ENCODE measurements at regions not wholly inside any gene's neighbourhood (a gene's known extent, or its start where the extent isn't known, plus 50 kb on each side); places are given as distances from the start of the nearest gene placed in this dataset.
A peak's percentile ranks its signal among the peaks of the same experiment; 100 is the strongest.

DNA sequence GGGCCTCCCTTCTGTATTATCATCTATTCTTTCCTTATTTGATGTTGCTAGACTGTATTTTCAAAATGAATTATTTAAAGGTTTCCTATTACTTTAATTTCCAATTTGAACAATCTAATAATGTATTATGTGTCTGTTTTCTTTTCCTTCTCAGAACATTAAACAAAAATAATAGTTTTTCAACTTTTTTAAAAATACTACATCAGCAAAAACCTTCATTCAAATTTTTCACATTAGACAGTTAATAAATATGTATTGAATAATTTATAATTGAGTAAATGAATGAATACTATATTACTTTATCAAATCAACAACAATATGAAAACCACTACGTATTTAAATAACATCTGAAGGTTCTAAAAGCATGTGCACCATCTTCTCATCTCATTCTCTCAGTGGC lies 644.1 kb upstream of the SEMA3D start:
- no peak overlapping the region for H3K4me3 Mint-ChIP-seq (ENCODE audit: unreplicated experiment)
- H3K4me3 ChIP-seq (ENCODE audit: low read depth, low read length) = no peak overlapping the region
- POLR2A ChIA-PET = no interaction called here
- CTCF ChIA-PET = interaction anchor here (1.8 kb wide), 1 partner anchor 790 kb away, joined by 11 read pairs; no protein-coding TSS in a partner anchor
- no peaks in the 10 kb centered on the region for H3K9me3 Mint-ChIP-seq (ENCODE audit: unreplicated experiment)
- no peaks in the 10 kb centered on the region for H3K27me3 Mint-ChIP-seq (ENCODE audit: insufficient read depth, unreplicated experiment)
- no TSS peak for BruUV-seq (replicated peaks)
- peaks cover 3% of the 10 kb centered on the region for H3K4me1 Mint-ChIP-seq (ENCODE audit: low read depth, unreplicated experiment)
- no peaks in the 10 kb centered on the region for H3K9me3 ChIP-seq
- intact Hi-C loops (cut with micrococcal nuclease; ENCODE audit: unreplicated experiment) = loop anchor here (2.0 to 5.0 kb wide), 2 partner anchors 276 to 374 kb away; no protein-coding TSS in a partner anchor
- TF ChIP-seq, protein P1, sequence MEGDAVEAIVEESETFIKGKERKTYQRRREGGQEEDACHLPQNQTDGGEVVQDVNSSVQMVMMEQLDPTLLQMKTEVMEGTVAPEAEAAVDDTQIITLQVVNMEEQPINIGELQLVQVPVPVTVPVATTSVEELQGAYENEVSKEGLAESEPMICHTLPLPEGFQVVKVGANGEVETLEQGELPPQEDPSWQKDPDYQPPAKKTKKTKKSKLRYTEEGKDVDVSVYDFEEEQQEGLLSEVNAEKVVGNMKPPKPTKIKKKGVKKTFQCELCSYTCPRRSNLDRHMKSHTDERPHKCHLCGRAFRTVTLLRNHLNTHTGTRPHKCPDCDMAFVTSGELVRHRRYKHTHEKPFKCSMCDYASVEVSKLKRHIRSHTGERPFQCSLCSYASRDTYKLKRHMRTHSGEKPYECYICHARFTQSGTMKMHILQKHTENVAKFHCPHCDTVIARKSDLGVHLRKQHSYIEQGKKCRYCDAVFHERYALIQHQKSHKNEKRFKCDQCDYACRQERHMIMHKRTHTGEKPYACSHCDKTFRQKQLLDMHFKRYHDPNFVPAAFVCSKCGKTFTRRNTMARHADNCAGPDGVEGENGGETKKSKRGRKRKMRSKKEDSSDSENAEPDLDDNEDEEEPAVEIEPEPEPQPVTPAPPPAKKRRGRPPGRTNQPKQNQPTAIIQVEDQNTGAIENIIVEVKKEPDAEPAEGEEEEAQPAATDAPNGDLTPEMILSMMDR (IDR thresholded peaks at IDR 0.05; ENCODE audit: insufficient read depth in 1 of 2, low read depth in 1 of 2, low read length in 1 of 2, severe bottlenecking in 1 of 2, unreplicated experiment in 1 of 2) = no peak
- no peak overlapping the region for H3K27ac Mint-ChIP-seq (ENCODE audit: unreplicated experiment)
- no peaks in the 10 kb centered on the region for H3K36me3 ChIP-seq (ENCODE audit: control insufficient read depth, insufficient read depth, low read length)
- H3K36me3 Mint-ChIP-seq (ENCODE audit: insufficient read depth, unreplicated experiment) = no peaks in the 10 kb centered on the region
- no peaks in the 10 kb centered on the region for H3K4me1 ChIP-seq
- no peaks in the 10 kb centered on the region; the same call in 1 of the 2 replicates for H3K27me3 ChIP-seq (replicated peaks; ENCODE audit: control insufficient read depth, insufficient read depth, low read length)
- DNase-seq = no peak

DNA sequence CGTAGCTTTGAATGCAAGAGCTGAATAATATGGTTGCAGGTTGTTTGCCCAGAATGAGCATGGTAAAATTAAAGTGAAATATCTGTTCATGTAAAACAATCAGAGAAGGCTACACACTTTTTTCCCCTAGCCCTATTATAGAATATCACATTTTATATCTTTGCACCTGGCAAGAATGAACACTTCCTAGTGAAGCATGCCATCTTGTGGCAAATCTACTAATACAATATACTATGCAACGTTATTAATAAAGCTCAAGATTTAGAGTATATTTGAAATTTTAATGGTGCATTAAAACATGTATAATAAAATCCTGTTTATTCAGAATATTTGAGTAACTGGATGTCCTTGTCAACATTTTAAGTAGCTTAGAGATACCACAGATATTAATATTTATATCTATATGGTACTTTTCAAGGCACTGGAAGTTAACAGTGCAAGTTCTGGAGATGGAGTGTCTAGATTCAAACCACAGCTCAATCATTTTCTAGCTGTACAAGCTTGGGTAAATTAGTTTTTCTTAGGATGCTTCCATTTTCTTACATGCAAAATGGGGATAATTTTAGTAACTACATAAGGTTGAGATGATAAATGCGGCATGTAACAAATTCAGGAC lies 643.1 kb upstream of the SEMA3D start:
- no TSS peak for BruUV-seq (replicated peaks)
- POLR2A ChIA-PET = no interaction called here
- Histone ChIP-seq H3K9me3 (no peaks in the 10 kb centered on the region), H3K4me3 (ENCODE audit: low read depth, low read length) (no peak overlapping the region), H3K36me3 (ENCODE audit: control insufficient read depth, insufficient read depth, low read length) (no peaks in the 10 kb centered on the region), H3K4me1 (no peaks in the 10 kb centered on the region), H3K27me3 (replicated peaks; ENCODE audit: control insufficient read depth, insufficient read depth, low read length) (no peaks in the 10 kb centered on the region; the same call in 1 of the 2 replicates)
- CTCF ChIA-PET = interaction anchor here (0.6 to 1.8 kb wide), 5 partner anchors 366 to 801 kb away, joined by 3 to 11 read pairs (median 4); no protein-coding TSS in a partner anchor
- intact Hi-C loops (cut with micrococcal nuclease; ENCODE audit: unreplicated experiment) = loop anchor here (1.0 to 5.0 kb wide), 4 partner anchors 275 to 799 kb away; no protein-coding TSS in a partner anchor
- Mint-ChIP-seq H3K4me1 (ENCODE audit: low read depth, unreplicated experiment) (peaks cover 7% of the 10 kb centered on the region), H3K4me3 (ENCODE audit: unreplicated experiment) (no peak overlapping the region), H3K9me3 (ENCODE audit: unreplicated experiment) (no peaks in the 10 kb centered on the region), H3K27me3 (ENCODE audit: insufficient read depth, unreplicated experiment) (no peaks in the 10 kb centered on the region), H3K36me3 (ENCODE audit: insufficient read depth, unreplicated experiment) (no peaks in the 10 kb centered on the region), H3K27ac (ENCODE audit: unreplicated experiment) (no peak overlapping the region)
- TF ChIP-seq, protein P1 (IDR thresholded peaks at IDR 0.05; ENCODE audit: insufficient read depth in 1 of 2, low read depth in 1 of 2, low read length in 1 of 2, severe bottlenecking in 1 of 2, unreplicated experiment in 1 of 2) = peak; percentile 30 to 48
- peak in 1 of 2 experiments; percentile 25 for DNase-seq

- no peaks in the 10 kb centered on the region for H3K36me3 ChIP-seq (ENCODE audit: control insufficient read depth, insufficient read depth, low read length)
- DNase-seq = no peak
- H3K4me3 ChIP-seq (ENCODE audit: low read depth, low read length) = no peak overlapping the region
- no TSS peak for BruUV-seq (replicated peaks)
- no peaks in the 10 kb centered on the region for H3K4me1 ChIP-seq
- Mint-ChIP-seq H3K4me3 (ENCODE audit: unreplicated experiment) (no peak overlapping the region), H3K36me3 (ENCODE audit: insufficient read depth, unreplicated experiment) (no peaks in the 10 kb centered on the region), H3K4me1 (ENCODE audit: low read depth, unreplicated experiment) (peaks cover 7% of the 10 kb centered on the region), H3K9me3 (ENCODE audit: unreplicated experiment) (no peaks in the 10 kb centered on the region), H3K27ac (ENCODE audit: unreplicated experiment) (no peak overlapping the region), H3K27me3 (ENCODE audit: insufficient read depth, unreplicated experiment) (no peaks in the 10 kb centered on the region)
- CTCF ChIA-PET = interaction anchor here (1.8 kb wide), 1 partner anchor 788 kb away, joined by 11 read pairs; no protein-coding TSS in a partner anchor
- TF ChIP-seq, protein P1 (IDR thresholded peaks at IDR 0.05; ENCODE audit: insufficient read depth in 1 of 2, low read depth in 1 of 2, low read length in 1 of 2, severe bottlenecking in 1 of 2, unreplicated experiment in 1 of 2) = no peak
- intact Hi-C loops (cut with micrococcal nuclease; ENCODE audit: unreplicated experiment) = loop anchor here (1.0 kb wide), 2 partner anchors 788 to 798 kb away; no protein-coding TSS in a partner anchor
- H3K27me3 ChIP-seq (replicated peaks; ENCODE audit: control insufficient read depth, insufficient read depth, low read length) = no peaks in the 10 kb centered on the region; the same call in 1 of the 2 replicates
- POLR2A ChIA-PET = no interaction called here
- H3K9me3 ChIP-seq = no peaks in the 10 kb centered on the region
Observed at GRCh38 chr7:85829176-85829575, 642.3 kb upstream of the SEMA3D start.

Measured in Caco-2 (cell line).